GM10266 (cell line): ENCODE measurements at regions not wholly inside any gene's neighbourhood (a gene's known extent, or its start where the extent isn't known, plus 50 kb on each side); places are given as distances from the start of the nearest gene placed in this dataset.

Experiments
- DNase-seq: peaks from one replicate; pipeline ENCODE4 v3.0.0; 2012; ENCODE audit errors: extremely low spot score
- TF ChIP-seq, protein P1 (sequence below): IDR thresholded peaks from 2 replicates; pipeline ENCODE4 v1.5.1; 2012; ENCODE audit warnings: mild to moderate bottlenecking, low read depth; ENCODE audit not compliant: control insufficient read depth, insufficient read depth; ENCODE audit errors: missing control alignments

DNA sequence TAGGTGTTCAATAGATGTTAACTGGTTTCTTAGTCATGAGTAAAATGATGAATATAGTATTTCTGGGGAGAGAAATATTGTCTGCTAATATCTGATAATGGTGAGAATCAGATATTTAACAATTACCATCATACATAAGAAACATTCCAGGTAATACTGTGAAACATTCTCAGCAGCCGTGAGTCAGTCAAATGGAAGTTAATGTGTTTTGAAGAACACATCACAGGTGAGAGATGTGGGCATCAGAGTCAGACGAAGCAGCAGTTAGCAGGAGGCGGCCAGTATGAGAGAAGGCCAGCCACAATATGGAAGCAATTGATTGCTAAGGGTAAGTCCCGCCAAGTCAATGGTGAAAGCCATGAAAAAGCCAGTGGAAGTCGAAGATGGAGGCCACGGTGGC, 1035.9 kb downstream of the TUSC7 start:
- TF ChIP-seq, protein P1, sequence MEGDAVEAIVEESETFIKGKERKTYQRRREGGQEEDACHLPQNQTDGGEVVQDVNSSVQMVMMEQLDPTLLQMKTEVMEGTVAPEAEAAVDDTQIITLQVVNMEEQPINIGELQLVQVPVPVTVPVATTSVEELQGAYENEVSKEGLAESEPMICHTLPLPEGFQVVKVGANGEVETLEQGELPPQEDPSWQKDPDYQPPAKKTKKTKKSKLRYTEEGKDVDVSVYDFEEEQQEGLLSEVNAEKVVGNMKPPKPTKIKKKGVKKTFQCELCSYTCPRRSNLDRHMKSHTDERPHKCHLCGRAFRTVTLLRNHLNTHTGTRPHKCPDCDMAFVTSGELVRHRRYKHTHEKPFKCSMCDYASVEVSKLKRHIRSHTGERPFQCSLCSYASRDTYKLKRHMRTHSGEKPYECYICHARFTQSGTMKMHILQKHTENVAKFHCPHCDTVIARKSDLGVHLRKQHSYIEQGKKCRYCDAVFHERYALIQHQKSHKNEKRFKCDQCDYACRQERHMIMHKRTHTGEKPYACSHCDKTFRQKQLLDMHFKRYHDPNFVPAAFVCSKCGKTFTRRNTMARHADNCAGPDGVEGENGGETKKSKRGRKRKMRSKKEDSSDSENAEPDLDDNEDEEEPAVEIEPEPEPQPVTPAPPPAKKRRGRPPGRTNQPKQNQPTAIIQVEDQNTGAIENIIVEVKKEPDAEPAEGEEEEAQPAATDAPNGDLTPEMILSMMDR = no peak
- DNase-seq = no peak

DNA sequence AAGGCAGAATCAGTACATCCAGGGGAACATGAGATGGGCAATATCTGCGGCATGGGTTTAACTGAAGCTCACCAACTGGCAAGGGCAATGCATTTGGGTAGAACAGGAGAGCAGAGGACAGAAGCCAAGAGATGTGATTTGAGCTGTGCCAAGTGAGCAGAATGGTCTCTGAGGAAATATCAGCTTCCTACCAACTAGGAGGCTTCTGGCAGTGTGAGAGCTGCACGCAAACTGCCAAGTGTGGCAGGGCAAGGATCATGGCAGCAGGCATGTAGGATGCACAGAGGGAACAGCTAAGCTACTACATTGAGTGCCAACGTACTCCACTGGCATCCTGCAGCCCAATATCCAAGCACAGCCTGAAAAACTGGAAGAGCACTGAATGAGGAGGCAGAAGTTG, 1036.5 kb downstream of the TUSC7 start:
- no peak for DNase-seq

DNA sequence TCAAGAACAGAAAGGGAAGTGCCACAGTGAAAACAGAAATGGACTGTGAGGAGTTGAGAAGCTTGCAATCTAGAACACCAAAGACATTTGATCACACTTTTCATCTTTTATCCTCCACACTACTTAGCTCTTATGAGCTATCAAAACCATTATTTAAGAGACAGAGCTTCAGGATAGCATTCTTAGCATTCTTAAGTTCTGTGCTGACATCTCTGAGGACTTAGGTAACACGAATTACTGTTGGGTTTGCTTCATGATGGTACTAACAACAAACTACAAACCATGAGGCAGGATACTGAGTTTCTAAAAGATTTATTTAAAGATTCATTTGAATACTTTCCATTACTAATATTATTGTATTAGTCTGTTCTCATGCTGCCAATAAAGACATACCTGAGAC, 1038.6 kb downstream of the TUSC7 start:
- TF ChIP-seq, protein P1 = no peak
- no peak for DNase-seq

More for the DNA sequence above, 1036.5 kb downstream of the TUSC7 start:
- TF ChIP-seq, protein P1 = no peak

DNA sequence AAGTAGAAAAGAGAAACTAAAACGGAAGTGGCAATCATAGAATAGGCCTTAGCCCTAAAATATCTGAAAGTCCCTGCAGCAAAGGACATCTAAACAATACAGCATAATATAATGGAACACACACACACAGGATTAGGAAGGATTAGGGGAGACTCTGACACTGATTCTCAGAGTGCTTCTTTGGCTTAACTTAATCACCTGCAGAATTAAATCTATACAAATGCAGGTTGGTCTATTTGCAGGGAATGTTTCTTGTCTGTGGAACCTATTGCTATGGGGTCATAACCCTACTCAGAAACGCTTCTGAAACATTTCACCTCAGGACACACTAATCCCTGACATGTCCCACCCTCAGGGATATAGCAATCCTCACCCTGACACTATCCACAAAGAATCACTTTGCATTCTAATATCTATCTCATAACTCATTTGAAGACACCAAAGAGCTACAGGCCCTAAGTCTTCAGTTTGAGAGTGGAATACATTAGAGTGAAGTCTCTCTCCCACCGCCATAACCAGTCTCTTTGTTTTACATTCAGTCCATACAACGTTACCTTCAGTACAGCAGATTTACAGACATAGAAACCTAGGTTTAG, 1041.2 kb downstream of the TUSC7 start:
- TF ChIP-seq, protein P1 = no peak
- no peak for DNase-seq

DNA sequence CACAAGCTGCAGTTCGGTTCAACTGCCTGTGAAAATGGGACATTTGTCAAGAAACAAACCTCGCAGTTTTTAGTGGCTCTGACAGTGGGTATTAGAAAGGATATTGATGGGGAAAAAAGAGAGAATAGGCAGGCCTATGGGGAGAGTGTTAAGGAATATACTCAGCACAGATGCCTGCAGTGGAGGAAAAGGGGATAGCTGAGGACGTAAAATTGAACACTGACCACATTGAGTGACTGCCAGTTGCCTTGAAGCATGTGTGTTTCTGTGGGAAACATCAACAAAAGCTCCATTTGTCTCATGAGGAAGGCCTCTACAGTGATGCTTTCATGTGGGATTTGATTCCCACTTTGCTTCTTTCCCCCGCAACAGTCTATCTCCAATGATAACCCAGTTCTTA, 1042.1 kb downstream of the TUSC7 start:
- TF ChIP-seq, protein P1 = no peak
- DNase-seq = no peak

DNA sequence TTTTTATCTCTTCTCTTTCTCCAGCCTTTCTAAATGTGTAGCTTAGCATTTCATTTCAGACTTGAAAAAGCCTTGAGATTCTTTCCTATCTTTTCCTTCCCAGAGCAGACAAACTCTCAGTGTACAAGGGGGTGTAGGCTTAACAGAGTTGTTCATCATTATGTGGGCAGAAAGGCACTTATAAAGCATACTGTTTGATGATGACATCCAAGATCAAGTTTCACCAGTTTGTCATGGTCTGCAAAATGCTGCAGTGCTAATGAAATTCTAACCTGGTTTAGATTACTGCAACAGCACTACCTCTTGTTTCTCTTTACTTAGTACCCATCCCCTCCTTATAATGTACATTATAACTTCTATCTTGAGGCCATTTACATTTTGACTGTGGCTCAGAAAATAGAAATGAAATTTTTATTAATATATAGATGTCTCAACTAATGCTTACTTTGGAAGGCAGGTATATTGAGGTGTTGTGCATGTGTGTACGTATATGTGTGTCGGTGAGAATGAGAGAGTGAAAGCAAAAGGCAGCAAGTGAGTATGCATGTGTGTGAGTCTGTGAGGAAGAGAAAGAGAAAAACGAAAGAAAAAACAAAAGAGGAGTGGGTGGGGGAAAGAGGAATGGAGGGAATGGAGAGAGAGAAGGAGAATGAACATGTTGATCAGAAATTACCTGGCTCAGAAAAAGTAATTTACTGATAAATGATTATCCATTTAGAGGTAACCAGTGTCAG, 1043.6 kb downstream of the TUSC7 start:
- TF ChIP-seq, protein P1 = no peak
- DNase-seq = no peak

DNA sequence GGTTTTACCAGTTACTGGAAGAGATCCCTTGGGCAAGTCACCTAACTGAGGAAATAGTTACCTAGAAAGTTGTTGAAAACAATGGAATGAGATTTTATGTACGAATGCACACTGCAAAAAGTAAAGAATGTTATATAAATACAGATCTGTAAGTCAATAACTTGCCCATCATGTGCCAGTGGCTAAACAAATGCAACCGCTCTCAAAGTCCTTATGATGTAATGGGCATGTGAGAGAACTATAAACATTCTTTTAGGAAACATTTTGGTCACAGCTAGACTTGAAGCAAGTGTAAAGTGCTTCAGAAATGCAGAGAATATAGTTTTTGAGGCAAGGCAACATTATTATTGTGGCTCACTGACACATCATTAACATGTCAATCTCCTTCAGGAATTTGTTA, 1044.5 kb downstream of the TUSC7 start:
- TF ChIP-seq, protein P1 = no peak
- DNase-seq = no peak
